Fibroblast of peridontal ligament (primary cell): ENCODE measurements at regions not wholly inside any gene's neighbourhood (a gene's known extent, or its start where the extent isn't known, plus 50 kb on each side); places are given as distances from the start of the nearest gene placed in this dataset.

Source experiments
- DNase-seq: peaks from one replicate; pipeline ENCODE4 v3.0.0-alpha.2; 2010; ENCODE audit errors: extremely low read depth

DNA sequence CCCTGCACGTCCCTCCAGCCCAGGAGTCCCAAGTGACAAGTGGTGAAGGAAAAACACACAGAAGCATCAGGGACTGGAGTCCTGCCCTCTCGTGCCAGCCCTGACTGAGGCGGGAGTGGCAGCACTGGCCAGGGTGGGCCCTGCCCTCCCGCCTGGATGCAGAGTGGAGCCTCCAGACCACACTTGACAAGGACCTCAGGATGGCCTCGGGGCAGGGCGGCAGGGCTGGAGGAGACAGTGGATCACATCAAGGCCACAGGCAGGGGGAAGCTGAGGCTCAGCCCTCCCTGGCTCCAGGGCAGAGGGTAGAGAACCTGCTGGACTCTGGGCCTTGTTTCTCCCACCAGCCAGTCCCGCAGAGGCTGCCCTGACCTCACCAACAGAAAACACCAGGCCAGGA is 128.8 kb upstream of the CDH4 start:
- no peak for DNase-seq

DNA sequence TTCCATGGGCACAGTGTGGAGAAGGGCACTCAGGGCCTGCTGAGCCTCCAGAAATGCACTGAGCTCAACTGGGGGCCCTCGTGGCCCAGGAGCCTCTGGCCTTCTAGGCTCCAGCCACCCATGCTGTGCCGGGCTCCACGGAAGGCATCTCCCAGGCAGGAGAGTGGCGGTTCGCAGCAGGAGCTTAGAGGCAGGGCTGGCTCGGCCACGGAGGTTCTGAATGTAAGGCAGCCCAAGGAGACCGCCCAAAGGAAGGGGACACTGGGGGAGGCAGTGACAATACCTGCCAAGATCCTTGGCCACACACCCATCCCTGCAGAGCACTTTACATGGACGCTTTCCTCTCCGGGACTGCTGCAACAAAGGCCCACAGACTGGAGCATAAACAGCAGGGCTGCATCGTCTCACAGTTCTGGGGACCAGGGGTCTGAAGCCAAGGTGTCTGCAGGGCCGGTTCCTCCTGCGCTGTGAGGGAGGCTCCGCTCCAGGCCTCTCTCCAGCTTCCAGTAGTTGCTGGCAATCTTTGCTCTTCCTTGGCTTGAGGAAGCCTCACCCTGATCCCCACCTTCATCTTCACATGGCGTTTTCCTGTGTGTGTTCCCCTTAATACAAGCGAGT is 128.2 kb upstream of the CDH4 start:
- DNase-seq = no peak

DNA sequence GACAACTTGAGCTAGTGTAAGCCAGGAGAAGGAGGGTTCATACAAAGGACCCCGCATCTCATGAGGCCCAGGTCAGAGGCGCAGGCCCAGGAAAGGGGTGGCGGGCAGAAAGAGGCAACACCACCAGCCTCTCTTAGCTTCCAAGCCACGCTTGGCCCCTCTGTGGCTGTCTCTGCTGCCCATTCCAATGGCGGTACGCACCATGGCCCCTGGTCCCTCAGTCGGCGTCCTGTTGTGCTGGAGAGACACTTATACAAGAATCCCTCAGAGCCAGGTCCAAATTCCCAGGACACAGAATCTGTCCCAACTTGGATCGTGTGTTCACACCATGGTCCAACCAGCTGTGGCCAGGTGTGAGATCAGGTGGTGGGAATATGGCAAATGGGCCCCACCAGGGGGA is 127.0 kb upstream of the CDH4 start:
- no peak for DNase-seq

GRCh38 chr20:61125546-61126180 is 126.4 kb upstream of the CDH4 start:
- DNase-seq = no peak

- no peak for DNase-seq
These were observed 125.5 kb upstream of the CDH4 start for GRCh38 chr20:61126369-61127195.

DNA sequence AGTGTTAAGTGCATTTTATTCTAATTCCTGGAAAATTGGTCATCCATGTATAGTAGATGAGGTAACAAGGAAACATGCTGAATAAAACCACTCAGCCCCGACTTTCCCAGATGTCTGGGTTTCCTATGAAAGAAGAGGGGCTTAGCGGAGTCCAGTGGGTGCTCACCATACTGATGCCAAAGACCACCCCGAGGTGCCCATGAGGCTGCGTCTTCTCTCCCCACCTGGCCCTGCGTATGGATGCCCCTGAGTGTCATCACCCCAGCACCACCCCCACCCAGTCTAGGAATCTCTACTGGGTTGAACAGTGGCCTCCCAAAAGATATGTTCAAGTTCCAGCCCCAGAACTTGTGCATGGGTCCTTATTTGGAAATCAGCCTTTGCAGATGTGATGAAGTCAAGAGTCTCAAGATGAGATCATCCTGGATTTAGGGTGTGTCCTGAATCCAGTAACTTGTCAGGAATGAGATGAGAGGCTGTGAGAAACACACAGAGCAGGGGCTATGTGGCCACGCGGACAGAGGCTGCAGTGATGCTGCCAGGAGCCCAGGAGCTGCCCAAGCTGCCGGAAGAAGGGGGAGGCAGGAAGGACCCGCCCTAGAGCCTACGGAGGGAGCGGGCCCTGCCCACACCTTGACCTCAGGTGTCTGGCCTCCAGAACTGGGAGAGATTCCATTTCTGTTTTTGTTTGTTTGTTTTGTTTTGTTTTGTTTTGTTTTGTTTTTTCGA is 124.6 kb upstream of the CDH4 start:
- peak; percentile 5 for DNase-seq

- DNase-seq = no peak
These were observed 123.3 kb upstream of the CDH4 start for GRCh38 chr20:61128701-61129269.

DNA sequence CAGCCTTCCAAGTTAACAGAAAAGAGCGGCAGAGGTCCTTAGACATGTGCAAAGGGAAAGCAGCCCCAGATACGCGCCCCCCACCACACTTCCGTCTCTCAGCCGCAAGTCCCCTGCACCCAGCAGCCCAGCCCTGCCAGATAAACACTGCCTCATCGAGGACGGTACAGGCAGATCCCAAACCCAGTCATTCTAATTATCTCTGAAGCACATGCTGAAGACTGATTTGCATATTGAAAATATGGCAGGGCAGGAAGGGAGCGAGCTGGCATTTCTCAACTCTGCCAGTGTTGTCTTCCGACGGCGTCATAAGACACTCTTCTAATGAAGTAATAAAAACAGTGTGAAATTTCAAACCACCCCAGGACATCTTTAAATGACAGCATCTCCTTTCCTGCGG is 122.8 kb upstream of the CDH4 start:
- DNase-seq = no peak

GRCh38 chr20:61130156-61130555 is 121.9 kb upstream of the CDH4 start:
- no peak for DNase-seq

DNA sequence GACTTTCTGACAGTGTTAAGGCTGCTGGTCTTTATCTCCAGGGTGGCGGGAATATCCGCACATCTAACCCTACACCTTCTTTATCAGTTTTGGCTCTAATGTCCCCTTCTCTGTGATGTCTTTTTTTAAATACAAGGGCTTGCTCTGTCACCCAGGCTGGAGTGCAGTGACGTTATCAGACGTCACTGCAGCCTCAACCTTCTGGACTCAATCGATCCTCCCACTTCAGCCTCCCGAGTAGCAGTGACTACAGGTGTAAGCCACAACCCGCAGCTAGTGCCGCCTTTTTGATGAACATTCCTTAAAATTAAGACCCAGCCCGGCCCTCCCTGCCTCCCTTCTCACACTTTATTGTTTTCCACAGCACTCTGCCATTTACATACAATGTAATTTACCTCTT is 120.1 kb upstream of the CDH4 start:
- DNase-seq = no peak

DNA sequence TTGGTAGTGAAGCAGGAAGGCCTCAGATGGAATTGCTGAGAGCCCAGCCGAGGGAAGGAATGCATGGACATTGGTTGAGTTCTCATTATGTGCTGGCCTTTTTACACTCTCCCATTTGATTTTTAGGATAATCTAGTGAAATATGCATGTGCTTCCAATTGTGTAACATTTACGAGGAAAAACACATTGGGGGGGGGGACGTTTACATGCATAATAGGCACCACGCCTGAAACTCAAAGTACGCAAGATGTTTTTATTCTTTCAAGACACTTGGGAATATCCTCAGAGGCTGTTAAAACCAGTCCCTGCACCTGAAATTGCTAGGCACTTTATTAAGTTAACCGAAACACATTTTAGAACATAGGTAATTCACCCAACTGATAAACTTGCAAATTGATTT is 118.5 kb upstream of the CDH4 start:
- DNase-seq = no peak

GRCh38 chr20:61134296-61135030 is 117.6 kb upstream of the CDH4 start:
- DNase-seq = no peak

- DNase-seq = no peak
These were observed 116.8 kb upstream of the CDH4 start for GRCh38 chr20:61135266-61135665.

DNA sequence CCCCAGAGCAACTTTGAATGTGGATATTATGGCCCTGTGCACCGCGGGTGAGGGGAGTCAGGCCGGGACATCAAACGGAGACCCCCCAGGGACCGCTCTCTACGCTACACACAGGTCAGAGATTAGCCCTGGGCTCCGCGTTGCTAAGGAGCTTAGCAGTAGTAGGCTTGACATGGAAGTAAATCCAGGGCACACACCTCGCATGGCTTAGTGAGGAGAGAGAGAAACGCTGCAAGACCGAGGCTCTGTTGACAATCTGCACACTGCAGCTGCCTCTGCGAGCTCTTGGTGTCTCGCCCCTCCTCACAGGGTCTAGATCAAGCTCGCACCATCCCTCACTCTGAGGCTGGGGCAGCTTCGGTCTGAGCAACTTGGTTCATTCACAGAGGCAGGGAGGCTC is 116.1 kb upstream of the CDH4 start:
- DNase-seq = no peak

- DNase-seq = no peak
These were observed 113.5 kb upstream of the CDH4 start for GRCh38 chr20:61138566-61138965.

GRCh38 chr20:61139031-61139430 is 113.0 kb upstream of the CDH4 start:
- no peak for DNase-seq

DNA sequence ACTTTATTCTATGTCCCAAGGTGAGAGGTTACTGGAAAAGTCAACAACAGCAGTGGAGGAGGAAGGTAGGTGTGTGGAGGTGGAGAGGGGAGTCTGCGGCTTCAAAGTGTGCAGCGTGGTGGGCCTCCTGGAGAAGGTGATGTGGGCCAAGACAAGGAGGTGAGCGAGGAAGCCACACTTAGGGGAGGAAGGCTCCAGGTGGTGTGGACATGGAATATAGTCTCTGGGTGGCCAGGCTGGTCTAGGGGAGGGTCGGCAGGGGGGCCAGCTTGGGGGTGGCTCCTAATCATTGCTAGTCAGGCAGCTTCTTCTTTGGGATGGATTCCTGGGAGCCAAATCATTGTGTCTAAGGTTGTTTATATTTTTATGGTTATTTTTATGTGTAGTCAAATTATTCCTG is 111.5 kb upstream of the CDH4 start:
- DNase-seq = no peak

GRCh38 chr20:61146023-61146422 is 106.0 kb upstream of the CDH4 start:
- DNase-seq = no peak

- DNase-seq = no peak
These were observed 102.4 kb upstream of the CDH4 start for GRCh38 chr20:61149636-61150035.

- no peak for DNase-seq
These were observed 94.8 kb upstream of the CDH4 start for GRCh38 chr20:61157301-61157700.

GRCh38 chr20:61159957-61160686 is 91.9 kb upstream of the CDH4 start:
- DNase-seq = no peak
